GM23248 (cell line): ENCODE measurements at regions not wholly inside any gene's neighbourhood (a gene's known extent, or its start where the extent isn't known, plus 50 kb on each side); places are given as distances from the start of the nearest gene placed in this dataset.

Experiments used
- EZH2 ChIP-seq: fragments of 200-600 bp; sonication (generic); IDR thresholded peaks from 2 replicates; pipeline ENCODE4 v1.6.1; 2018; ENCODE audit warnings: antibody characterized with exemption, mild to moderate bottlenecking; ENCODE audit not compliant: insufficient read depth, poor library complexity, severe bottlenecking
- EZH2phosphoT487 ChIP-seq: fragments of 200-600 bp; sonication (generic); IDR thresholded peaks from 2 replicates; pipeline ENCODE4 v1.6.1; 2018; ENCODE audit warnings: antibody characterized with exemption, moderate library complexity, mild to moderate bottlenecking, low read depth; ENCODE audit not compliant: insufficient read depth

GRCh38 chr20:8972963-8973705 lies 95.8 kb upstream of the PLCB4 start:
- TF ChIP-seq EZH2: no peak
- TF ChIP-seq EZH2phosphoT487: no peak
